ENCODE measurements at regions not wholly inside any gene's neighbourhood (a gene's known extent, or its start where the extent isn't known, plus 50 kb on each side); places are given as distances from the start of the nearest gene placed in this dataset.

- Histone ChIP-seq H3K27me3 (ENCODE audit: control insufficient read depth, insufficient read depth, low read length) (no peaks in the 10 kb centered on the region), H3K4me1 (ENCODE audit: control insufficient read depth in 2 of 3, insufficient read depth in 2 of 3, low read depth in 1 of 3, low read length in 3 of 3) (peaks cover 0 to 12% (median 3%) of the 10 kb centered on the region in 3 donors), H3K36me3 (ENCODE audit: control insufficient read depth in 2 of 3, insufficient read depth in 3 of 3, low read length in 3 of 3) (no peaks in the 10 kb centered on the region), H3K9me3 (ENCODE audit: control insufficient read depth in 2 of 3, insufficient read depth in 1 of 3, low read length in 3 of 3) (no peaks in the 10 kb centered on the region), H3K9ac (ENCODE audit: low read length in 3 of 3) (no peak overlapping the region), H3K4me3 (ENCODE audit: low read length in 3 of 3) (no peak overlapping the region), H3K27ac (ENCODE audit: low read depth in 2 of 2, low read length in 2 of 2) (no peak overlapping the region)
- no peak for DNase-seq
- FAIRE-seq, result no peak
- TF ChIP-seq, protein P1, sequence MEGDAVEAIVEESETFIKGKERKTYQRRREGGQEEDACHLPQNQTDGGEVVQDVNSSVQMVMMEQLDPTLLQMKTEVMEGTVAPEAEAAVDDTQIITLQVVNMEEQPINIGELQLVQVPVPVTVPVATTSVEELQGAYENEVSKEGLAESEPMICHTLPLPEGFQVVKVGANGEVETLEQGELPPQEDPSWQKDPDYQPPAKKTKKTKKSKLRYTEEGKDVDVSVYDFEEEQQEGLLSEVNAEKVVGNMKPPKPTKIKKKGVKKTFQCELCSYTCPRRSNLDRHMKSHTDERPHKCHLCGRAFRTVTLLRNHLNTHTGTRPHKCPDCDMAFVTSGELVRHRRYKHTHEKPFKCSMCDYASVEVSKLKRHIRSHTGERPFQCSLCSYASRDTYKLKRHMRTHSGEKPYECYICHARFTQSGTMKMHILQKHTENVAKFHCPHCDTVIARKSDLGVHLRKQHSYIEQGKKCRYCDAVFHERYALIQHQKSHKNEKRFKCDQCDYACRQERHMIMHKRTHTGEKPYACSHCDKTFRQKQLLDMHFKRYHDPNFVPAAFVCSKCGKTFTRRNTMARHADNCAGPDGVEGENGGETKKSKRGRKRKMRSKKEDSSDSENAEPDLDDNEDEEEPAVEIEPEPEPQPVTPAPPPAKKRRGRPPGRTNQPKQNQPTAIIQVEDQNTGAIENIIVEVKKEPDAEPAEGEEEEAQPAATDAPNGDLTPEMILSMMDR (IDR thresholded peaks at IDR 0.05; ENCODE audit: borderline replicate concordance, extremely low read depth, insufficient read depth), result no peak
- intact Hi-C loops (cut with DNase I), result no loop called here
Measured at GRCh38 chr1:172972258-172972657, 78.5 kb downstream of the TNFSF18 start.

GRCh38 chr1:172973424-172973823 is 77.3 kb downstream of the TNFSF18 start:
- Histone ChIP-seq H3K27me3 (ENCODE audit: control insufficient read depth, insufficient read depth, low read length) (no peaks in the 10 kb centered on the region), H3K4me3 (ENCODE audit: low read length in 3 of 3) (no peak overlapping the region), H3K9ac (ENCODE audit: low read length in 3 of 3) (no peak overlapping the region), H3K9me3 (ENCODE audit: control insufficient read depth in 2 of 3, insufficient read depth in 1 of 3, low read length in 3 of 3) (no peaks in the 10 kb centered on the region), H3K4me1 (ENCODE audit: control insufficient read depth in 2 of 3, insufficient read depth in 2 of 3, low read depth in 1 of 3, low read length in 3 of 3) (peaks cover 0 to 16% (median 3%) of the 10 kb centered on the region in 3 donors), H3K27ac (ENCODE audit: low read depth in 2 of 2, low read length in 2 of 2) (no peak overlapping the region), H3K36me3 (ENCODE audit: control insufficient read depth in 2 of 3, insufficient read depth in 3 of 3, low read length in 3 of 3) (no peaks in the 10 kb centered on the region)
- intact Hi-C loops (cut with DNase I), result no loop called here
- TF ChIP-seq, protein P1 (IDR thresholded peaks at IDR 0.05; ENCODE audit: borderline replicate concordance, extremely low read depth, insufficient read depth), result no peak
- DNase-seq (peak in 1 of 5 donors; percentile 48), FAIRE-seq (no peak)

DNA sequence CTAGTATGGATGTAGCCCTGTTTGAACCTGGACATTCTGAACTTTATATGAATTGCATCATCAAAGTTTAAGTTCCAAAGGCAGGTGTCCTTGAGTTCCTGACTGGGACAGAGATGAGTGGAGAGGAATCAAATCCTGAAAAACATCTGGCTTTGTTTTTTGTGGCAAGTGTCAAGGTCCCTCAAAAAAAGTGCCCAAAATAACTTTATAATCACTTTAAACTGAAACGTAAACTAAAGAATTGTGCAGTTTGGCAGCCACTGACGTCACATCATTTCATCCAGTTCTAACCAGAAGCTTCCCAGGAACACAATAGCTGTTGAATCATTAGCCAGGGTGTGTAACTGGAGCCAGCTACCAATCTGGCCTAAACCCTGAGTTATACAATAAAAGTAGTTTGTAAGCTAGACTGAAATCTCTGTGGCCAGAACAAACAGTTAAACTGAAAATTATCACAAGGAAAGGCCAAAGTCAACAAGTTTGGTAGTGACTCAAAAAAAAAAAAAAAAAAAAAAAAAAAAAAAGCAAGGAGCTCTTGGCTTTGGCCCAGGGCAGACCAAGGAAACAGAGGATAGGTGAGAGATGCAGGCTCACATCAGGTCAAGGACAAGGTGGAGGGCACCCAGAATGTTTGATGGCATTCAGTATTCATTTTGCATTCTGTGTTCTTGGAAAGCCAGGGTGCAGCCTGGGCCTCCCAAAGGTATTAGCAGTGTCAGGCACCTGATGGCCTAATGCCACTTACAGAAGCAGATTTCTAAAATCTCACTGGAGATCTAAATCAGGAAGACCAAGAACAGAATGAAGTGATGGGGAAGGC is 74.3 kb downstream of the TNFSF18 start:
- DNase-seq (peak in 3 of 5 donors; percentile 31 to 83 (median 68)), FAIRE-seq (peak; percentile 85)
- Histone ChIP-seq H3K9me3 (ENCODE audit: control insufficient read depth in 2 of 3, insufficient read depth in 1 of 3, low read length in 3 of 3) (no peaks in the 10 kb centered on the region), H3K9ac (ENCODE audit: low read length in 3 of 3) (peak overlapping the region in 1 of 3 donors; percentile 44), H3K36me3 (ENCODE audit: control insufficient read depth in 2 of 3, insufficient read depth in 3 of 3, low read length in 3 of 3) (no peaks in the 10 kb centered on the region), H3K27ac (ENCODE audit: low read depth in 2 of 2, low read length in 2 of 2) (peak overlapping the region; percentile 79 to 83), H3K4me1 (ENCODE audit: control insufficient read depth in 2 of 3, insufficient read depth in 2 of 3, low read depth in 1 of 3, low read length in 3 of 3) (peaks cover 0 to 15% (median 0%) of the 10 kb centered on the region in 3 donors), H3K4me3 (ENCODE audit: low read length in 3 of 3) (no peak overlapping the region), H3K27me3 (ENCODE audit: control insufficient read depth, insufficient read depth, low read length) (no peaks in the 10 kb centered on the region)
- TF ChIP-seq, protein P1 (IDR thresholded peaks at IDR 0.05; ENCODE audit: borderline replicate concordance, extremely low read depth, insufficient read depth), result no peak
- intact Hi-C loops (cut with DNase I), result no loop called here
